H1 (cell line): ENCODE measurements at regions not wholly inside any gene's neighbourhood (a gene's known extent, or its start where the extent isn't known, plus 50 kb on each side); places are given as distances from the start of the nearest gene placed in this dataset.

ENCODE experiments used
- GTF2F1 ChIP-seq: IDR thresholded peaks from 2 replicates; pipeline ENCODE4 v1.6.1; 2012; ENCODE audit warnings: low read depth, low read length, improper control_type of control experiment, borderline replicate concordance
- ZNF274 ChIP-seq: IDR thresholded peaks from 2 replicates; pipeline ENCODE4 v1.7.0; 2012; ENCODE audit warnings: low read length, borderline replicate concordance; ENCODE audit errors: extremely low read depth
- TF ChIP-seq, protein P1 (sequence below): fragments of 300-600 bp; sonication (generic); IDR thresholded peaks from 2 replicates; pipeline ENCODE4 v1.7.1; 2012; ENCODE audit warnings: low read length, moderate library complexity, mild to moderate bottlenecking, inconsistent platforms; ENCODE audit not compliant: insufficient replicate concordance

DNA sequence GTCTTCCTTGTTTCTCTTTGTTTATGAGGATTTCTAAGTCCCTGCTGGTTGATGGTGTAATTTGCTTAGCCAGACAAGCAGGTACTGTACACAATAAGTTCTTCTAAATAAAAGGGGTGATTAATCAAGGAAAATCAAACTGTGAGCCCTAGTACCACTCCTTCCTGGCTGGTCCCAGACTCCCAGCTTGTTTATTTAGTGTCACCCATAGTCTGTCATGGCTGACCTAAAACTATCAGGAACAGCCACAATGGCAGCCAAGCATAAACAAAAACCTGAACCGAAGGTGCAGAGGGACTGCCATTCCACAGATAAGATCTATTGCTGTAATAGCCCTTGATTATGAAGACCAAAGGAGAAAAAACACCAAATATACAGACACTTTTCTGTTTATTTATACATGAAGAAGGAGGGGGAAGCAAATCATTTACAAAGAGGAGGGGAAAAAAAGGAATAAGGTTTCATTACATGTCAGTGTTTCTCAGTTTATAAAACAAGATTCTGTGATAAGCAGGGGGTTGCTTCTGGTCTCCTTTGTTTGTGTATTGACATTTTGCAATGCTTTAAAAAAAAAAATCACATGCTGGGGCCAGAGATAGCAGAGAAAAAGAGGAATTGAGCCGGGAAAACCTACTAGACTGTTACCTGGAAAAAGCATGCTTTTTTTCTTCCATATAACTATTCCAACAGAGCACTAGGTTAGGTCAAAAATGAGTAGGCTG lies 182.4 kb upstream of the DPH6 start (continued):
- TF ChIP-seq, protein P1, sequence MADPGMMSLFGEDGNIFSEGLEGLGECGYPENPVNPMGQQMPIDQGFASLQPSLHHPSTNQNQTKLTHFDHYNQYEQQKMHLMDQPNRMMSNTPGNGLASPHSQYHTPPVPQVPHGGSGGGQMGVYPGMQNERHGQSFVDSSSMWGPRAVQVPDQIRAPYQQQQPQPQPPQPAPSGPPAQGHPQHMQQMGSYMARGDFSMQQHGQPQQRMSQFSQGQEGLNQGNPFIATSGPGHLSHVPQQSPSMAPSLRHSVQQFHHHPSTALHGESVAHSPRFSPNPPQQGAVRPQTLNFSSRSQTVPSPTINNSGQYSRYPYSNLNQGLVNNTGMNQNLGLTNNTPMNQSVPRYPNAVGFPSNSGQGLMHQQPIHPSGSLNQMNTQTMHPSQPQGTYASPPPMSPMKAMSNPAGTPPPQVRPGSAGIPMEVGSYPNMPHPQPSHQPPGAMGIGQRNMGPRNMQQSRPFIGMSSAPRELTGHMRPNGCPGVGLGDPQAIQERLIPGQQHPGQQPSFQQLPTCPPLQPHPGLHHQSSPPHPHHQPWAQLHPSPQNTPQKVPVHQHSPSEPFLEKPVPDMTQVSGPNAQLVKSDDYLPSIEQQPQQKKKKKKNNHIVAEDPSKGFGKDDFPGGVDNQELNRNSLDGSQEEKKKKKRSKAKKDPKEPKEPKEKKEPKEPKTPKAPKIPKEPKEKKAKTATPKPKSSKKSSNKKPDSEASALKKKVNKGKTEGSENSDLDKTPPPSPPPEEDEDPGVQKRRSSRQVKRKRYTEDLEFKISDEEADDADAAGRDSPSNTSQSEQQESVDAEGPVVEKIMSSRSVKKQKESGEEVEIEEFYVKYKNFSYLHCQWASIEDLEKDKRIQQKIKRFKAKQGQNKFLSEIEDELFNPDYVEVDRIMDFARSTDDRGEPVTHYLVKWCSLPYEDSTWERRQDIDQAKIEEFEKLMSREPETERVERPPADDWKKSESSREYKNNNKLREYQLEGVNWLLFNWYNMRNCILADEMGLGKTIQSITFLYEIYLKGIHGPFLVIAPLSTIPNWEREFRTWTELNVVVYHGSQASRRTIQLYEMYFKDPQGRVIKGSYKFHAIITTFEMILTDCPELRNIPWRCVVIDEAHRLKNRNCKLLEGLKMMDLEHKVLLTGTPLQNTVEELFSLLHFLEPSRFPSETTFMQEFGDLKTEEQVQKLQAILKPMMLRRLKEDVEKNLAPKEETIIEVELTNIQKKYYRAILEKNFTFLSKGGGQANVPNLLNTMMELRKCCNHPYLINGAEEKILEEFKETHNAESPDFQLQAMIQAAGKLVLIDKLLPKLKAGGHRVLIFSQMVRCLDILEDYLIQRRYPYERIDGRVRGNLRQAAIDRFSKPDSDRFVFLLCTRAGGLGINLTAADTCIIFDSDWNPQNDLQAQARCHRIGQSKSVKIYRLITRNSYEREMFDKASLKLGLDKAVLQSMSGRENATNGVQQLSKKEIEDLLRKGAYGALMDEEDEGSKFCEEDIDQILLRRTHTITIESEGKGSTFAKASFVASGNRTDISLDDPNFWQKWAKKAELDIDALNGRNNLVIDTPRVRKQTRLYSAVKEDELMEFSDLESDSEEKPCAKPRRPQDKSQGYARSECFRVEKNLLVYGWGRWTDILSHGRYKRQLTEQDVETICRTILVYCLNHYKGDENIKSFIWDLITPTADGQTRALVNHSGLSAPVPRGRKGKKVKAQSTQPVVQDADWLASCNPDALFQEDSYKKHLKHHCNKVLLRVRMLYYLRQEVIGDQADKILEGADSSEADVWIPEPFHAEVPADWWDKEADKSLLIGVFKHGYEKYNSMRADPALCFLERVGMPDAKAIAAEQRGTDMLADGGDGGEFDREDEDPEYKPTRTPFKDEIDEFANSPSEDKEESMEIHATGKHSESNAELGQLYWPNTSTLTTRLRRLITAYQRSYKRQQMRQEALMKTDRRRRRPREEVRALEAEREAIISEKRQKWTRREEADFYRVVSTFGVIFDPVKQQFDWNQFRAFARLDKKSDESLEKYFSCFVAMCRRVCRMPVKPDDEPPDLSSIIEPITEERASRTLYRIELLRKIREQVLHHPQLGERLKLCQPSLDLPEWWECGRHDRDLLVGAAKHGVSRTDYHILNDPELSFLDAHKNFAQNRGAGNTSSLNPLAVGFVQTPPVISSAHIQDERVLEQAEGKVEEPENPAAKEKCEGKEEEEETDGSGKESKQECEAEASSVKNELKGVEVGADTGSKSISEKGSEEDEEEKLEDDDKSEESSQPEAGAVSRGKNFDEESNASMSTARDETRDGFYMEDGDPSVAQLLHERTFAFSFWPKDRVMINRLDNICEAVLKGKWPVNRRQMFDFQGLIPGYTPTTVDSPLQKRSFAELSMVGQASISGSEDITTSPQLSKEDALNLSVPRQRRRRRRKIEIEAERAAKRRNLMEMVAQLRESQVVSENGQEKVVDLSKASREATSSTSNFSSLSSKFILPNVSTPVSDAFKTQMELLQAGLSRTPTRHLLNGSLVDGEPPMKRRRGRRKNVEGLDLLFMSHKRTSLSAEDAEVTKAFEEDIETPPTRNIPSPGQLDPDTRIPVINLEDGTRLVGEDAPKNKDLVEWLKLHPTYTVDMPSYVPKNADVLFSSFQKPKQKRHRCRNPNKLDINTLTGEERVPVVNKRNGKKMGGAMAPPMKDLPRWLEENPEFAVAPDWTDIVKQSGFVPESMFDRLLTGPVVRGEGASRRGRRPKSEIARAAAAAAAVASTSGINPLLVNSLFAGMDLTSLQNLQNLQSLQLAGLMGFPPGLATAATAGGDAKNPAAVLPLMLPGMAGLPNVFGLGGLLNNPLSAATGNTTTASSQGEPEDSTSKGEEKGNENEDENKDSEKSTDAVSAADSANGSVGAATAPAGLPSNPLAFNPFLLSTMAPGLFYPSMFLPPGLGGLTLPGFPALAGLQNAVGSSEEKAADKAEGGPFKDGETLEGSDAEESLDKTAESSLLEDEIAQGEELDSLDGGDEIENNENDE, result no peak
- TF ChIP-seq ZNF274 (no peak), GTF2F1 (no peak)
